Activated T-cell treated with anti-CD3 and anti-CD28 coated beads for 1 hour (primary cell): ENCODE measurements at regions not wholly inside any gene's neighbourhood (a gene's known extent, or its start where the extent isn't known, plus 50 kb on each side); places are given as distances from the start of the nearest gene placed in this dataset.
A peak's percentile ranks its signal among the peaks of the same experiment; 100 is the strongest.
"Not testable (repeated sequence)": the region's sequence is repeated elsewhere in the genome, so short reads cannot be mapped to it uniquely, and the experiment has no call there.

ENCODE experiments used
- DNase-seq: peaks from one replicate; pipeline ENCODE4 v3.0.0-alpha.2; 2020; ENCODE audit warnings: low read depth

GRCh38 chr12:4191642-4192041, 81.9 kb upstream of the CCND2 start:
- DNase-seq, result no peak

- no peak for DNase-seq
These were observed 82.4 kb upstream of the CCND2 start for GRCh38 chr12:4191149-4191548.

- DNase-seq, result no peak
These were observed 83.0 kb upstream of the CCND2 start for GRCh38 chr12:4190366-4191063.

GRCh38 chr12:4189721-4190120, 83.8 kb upstream of the CCND2 start:
- no peak for DNase-seq

- no peak for DNase-seq
These were observed 85.6 kb upstream of the CCND2 start for GRCh38 chr12:4187916-4188315.

- DNase-seq, result not testable (repeated sequence)
These were observed 86.2 kb upstream of the CCND2 start for GRCh38 chr12:4187315-4187714.

- DNase-seq, result no peak
These were observed 95.0 kb upstream of the CCND2 start for GRCh38 chr12:4178424-4179170.

- DNase-seq, result no peak
These were observed 96.3 kb upstream of the CCND2 start for GRCh38 chr12:4177262-4177661.

- no peak for DNase-seq
These were observed 97.4 kb upstream of the CCND2 start for GRCh38 chr12:4176168-4176567.

- DNase-seq, result no peak
These were observed 99.1 kb upstream of the CCND2 start for GRCh38 chr12:4174417-4174816.

- no peak for DNase-seq
These were observed 100.6 kb upstream of the CCND2 start for GRCh38 chr12:4172999-4173398.

- DNase-seq, result no peak
These were observed 101.8 kb upstream of the CCND2 start for GRCh38 chr12:4171742-4172141.

GRCh38 chr12:4169959-4170358, 103.6 kb upstream of the CCND2 start:
- no peak for DNase-seq

- DNase-seq, result no peak
These were observed 104.0 kb upstream of the CCND2 start for GRCh38 chr12:4169531-4169930.

GRCh38 chr12:4168036-4168435, 105.5 kb upstream of the CCND2 start:
- no peak for DNase-seq

- DNase-seq, result peak; percentile 39
These were observed 108.7 kb upstream of the CCND2 start for GRCh38 chr12:4164559-4165558.

GRCh38 chr12:4164188-4164558, 109.4 kb upstream of the CCND2 start:
- no peak for DNase-seq

GRCh38 chr12:4161718-4162117, 111.8 kb upstream of the CCND2 start:
- no peak for DNase-seq

GRCh38 chr12:4160314-4161040, 113.1 kb upstream of the CCND2 start:
- DNase-seq, result no peak

GRCh38 chr12:4159851-4160250, 113.7 kb upstream of the CCND2 start:
- no peak for DNase-seq

- DNase-seq, result no peak
These were observed 115.3 kb upstream of the CCND2 start for GRCh38 chr12:4158306-4158705.

- no peak for DNase-seq
These were observed 116.4 kb upstream of the CCND2 start for GRCh38 chr12:4157122-4157521.
